ENCODE measurements at regions not wholly inside any gene's neighbourhood (a gene's known extent, or its start where the extent isn't known, plus 50 kb on each side); places are given as distances from the start of the nearest gene placed in this dataset.

DNA sequence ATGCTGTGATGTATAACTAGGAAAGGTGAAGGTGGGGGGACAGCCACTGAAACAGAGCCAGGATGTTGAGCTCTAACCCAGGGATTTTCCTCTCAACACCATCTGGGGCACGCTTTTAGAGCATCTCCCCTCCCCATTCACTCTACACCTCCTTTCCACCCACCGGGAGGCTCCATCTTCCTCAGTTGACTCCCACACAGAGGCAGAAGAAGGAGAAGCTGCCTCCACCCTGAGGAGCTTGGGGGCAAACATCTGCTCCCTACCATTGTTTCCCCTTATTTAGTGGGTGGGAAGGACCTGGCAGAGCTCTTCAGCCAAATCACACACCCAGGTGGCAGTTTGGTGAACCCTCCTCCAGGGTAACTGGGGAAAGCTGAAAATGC lies 50.0 kb upstream of the ADA2 start:
- H4K20me1 ChIP-seq (ENCODE audit: insufficient read depth, low read length) = no peaks in the 10 kb centered on the region
- no peak overlapping the region for H3K18ac ChIP-seq (ENCODE audit: low read depth, low read length)
- peaks cover 3% of the 10 kb centered on the region; the same call in 1 of the 2 replicates for H3K27me3 ChIP-seq (ENCODE audit: control insufficient read depth, insufficient read depth, low read length)
- H4K91ac ChIP-seq (ENCODE audit: insufficient read depth, low read depth, low read length) = no peak overlapping the region
- no CpG with 5 or more reads among the region's 2 CpGs for WGBS, 2 experiments (ENCODE audit: extremely low coverage in 2 of 2, insufficient read length in 1 of 2)
- BruUV-seq (replicated peaks) = no TSS peak
- no peak overlapping the region for H3K4me3 ChIP-seq (ENCODE audit: insufficient read depth, low read depth, low read length)
- H3K9ac ChIP-seq (ENCODE audit: low read depth, low read length) = no peak overlapping the region
- H2AFZ ChIP-seq (replicated peaks; ENCODE audit: low read length, poor library complexity) = no peak overlapping the region
- CTCF ChIA-PET = interaction anchor here (0.6 kb wide), 1 partner anchor 48 kb away, joined by 3 read pairs; no protein-coding TSS in a partner anchor
- no peaks in the 10 kb centered on the region for H3K9me3 ChIP-seq (ENCODE audit: control insufficient read depth, insufficient read depth, low read length)
- H3K56ac ChIP-seq (ENCODE audit: extremely low read depth, insufficient read depth, low read length) = no peak overlapping the region
- no peaks in the 10 kb centered on the region for H3K36me3 ChIP-seq (ENCODE audit: control insufficient read depth, insufficient read depth, low read length)
- no peak overlapping the region for H2AK5ac ChIP-seq (ENCODE audit: low read depth, low read length)
- ATAC-seq (ENCODE audit: low read depth) (no peak), DNase-seq (no peak)
- no peak overlapping the region for H2BK120ac ChIP-seq (ENCODE audit: low read depth, low read length)
- no peak overlapping the region for H3K23ac ChIP-seq (ENCODE audit: low read depth, low read length)
- no peaks in the 10 kb centered on the region for H3K9me1 ChIP-seq (ENCODE audit: insufficient read depth, low read length)
- H3K27ac ChIP-seq (ENCODE audit: insufficient read depth, low read length) = no peak overlapping the region
- POLR2A ChIA-PET (ENCODE audit: unreplicated experiment) = interaction anchor here (0.7 kb wide), 1 partner anchor 167 kb away, joined by 3 read pairs; no protein-coding TSS in a partner anchor
- H3K4me1 ChIP-seq (ENCODE audit: control insufficient read depth, insufficient read depth, low read length) = no peaks in the 10 kb centered on the region
- H2BK15ac ChIP-seq (ENCODE audit: low read depth, low read length) = no peak overlapping the region
- no peak overlapping the region for H4K8ac ChIP-seq (ENCODE audit: low read depth in 2 of 2, low read length in 2 of 2)
- intact Hi-C loops (cut with micrococcal nuclease) = no loop called here
- H4K5ac ChIP-seq (ENCODE audit: low read depth, low read length) = no peak overlapping the region
- no peak overlapping the region for H2BK20ac ChIP-seq (ENCODE audit: low read depth, low read length)
- TF ChIP-seq, protein P1, sequence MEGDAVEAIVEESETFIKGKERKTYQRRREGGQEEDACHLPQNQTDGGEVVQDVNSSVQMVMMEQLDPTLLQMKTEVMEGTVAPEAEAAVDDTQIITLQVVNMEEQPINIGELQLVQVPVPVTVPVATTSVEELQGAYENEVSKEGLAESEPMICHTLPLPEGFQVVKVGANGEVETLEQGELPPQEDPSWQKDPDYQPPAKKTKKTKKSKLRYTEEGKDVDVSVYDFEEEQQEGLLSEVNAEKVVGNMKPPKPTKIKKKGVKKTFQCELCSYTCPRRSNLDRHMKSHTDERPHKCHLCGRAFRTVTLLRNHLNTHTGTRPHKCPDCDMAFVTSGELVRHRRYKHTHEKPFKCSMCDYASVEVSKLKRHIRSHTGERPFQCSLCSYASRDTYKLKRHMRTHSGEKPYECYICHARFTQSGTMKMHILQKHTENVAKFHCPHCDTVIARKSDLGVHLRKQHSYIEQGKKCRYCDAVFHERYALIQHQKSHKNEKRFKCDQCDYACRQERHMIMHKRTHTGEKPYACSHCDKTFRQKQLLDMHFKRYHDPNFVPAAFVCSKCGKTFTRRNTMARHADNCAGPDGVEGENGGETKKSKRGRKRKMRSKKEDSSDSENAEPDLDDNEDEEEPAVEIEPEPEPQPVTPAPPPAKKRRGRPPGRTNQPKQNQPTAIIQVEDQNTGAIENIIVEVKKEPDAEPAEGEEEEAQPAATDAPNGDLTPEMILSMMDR (conservative IDR thresholded peaks at IDR 0.05; ENCODE audit: low read depth, low read length) = no peak
- no peak for TF ChIP-seq SMC3 (IDR thresholded peaks at IDR 0.05; ENCODE audit: low read depth, low read length)
- no peak for TF ChIP-seq RFX5 (IDR thresholded peaks at IDR 0.05; ENCODE audit: low read depth, low read length)
- no peak for TF ChIP-seq MXI1 (IDR thresholded peaks at IDR 0.05; ENCODE audit: borderline replicate concordance, low read depth, low read length)
- TF ChIP-seq, protein P2, sequence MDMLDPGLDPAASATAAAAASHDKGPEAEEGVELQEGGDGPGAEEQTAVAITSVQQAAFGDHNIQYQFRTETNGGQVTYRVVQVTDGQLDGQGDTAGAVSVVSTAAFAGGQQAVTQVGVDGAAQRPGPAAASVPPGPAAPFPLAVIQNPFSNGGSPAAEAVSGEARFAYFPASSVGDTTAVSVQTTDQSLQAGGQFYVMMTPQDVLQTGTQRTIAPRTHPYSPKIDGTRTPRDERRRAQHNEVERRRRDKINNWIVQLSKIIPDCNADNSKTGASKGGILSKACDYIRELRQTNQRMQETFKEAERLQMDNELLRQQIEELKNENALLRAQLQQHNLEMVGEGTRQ (IDR thresholded peaks at IDR 0.05; ENCODE audit: low read depth, low read length) = no peak
- TF ChIP-seq, protein P3, sequence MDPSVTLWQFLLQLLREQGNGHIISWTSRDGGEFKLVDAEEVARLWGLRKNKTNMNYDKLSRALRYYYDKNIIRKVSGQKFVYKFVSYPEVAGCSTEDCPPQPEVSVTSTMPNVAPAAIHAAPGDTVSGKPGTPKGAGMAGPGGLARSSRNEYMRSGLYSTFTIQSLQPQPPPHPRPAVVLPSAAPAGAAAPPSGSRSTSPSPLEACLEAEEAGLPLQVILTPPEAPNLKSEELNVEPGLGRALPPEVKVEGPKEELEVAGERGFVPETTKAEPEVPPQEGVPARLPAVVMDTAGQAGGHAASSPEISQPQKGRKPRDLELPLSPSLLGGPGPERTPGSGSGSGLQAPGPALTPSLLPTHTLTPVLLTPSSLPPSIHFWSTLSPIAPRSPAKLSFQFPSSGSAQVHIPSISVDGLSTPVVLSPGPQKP (IDR thresholded peaks at IDR 0.05; ENCODE audit: borderline replicate concordance, low read depth, low read length) = no peak
- TF ChIP-seq CHD1 (IDR thresholded peaks at IDR 0.05; ENCODE audit: low read depth, low read length) = no peak
- TF ChIP-seq FOS (IDR thresholded peaks at IDR 0.05; ENCODE audit: low read depth, low read length) = no peak
- no peak for TF ChIP-seq RAD21 (IDR thresholded peaks at IDR 0.05; ENCODE audit: low read length)
- no peak for TF ChIP-seq MAFK (IDR thresholded peaks at IDR 0.05; ENCODE audit: low read depth, low read length)
- no peak for TF ChIP-seq POLR2A (IDR thresholded peaks at IDR 0.05; ENCODE audit: low read depth, low read length)
- TF ChIP-seq RCOR1 (IDR thresholded peaks at IDR 0.05; ENCODE audit: insufficient replicate concordance, low read length) = no peak
- TF ChIP-seq BHLHE40 (IDR thresholded peaks at IDR 0.05; ENCODE audit: low read depth, low read length) = no peak
- TF ChIP-seq CEBPB (IDR thresholded peaks at IDR 0.05; ENCODE audit: low read depth, low read length) = no peak
- TF ChIP-seq NFE2L2 (IDR thresholded peaks at IDR 0.05; ENCODE audit: low read depth, low read length) = no peak
- TF ChIP-seq MAZ (IDR thresholded peaks at IDR 0.05; ENCODE audit: borderline replicate concordance, low read depth, low read length) = no peak
- in situ Hi-C loops (cut with MboI; ENCODE audit: low sequenced_read_pairs) = no loop called here
- no peak overlapping the region for H2BK5ac ChIP-seq (ENCODE audit: low read depth, low read length, poor library complexity, severe bottlenecking)
- H3K79me1 ChIP-seq (ENCODE audit: low read depth in 1 of 2, low read length in 2 of 2) = no peaks in the 10 kb centered on the region
- no peak overlapping the region for H3K4ac ChIP-seq (ENCODE audit: low read depth, low read length)
- H3K4me2 ChIP-seq (ENCODE audit: low read depth, low read length) = no peak overlapping the region
- dilution Hi-C loops (cut with HindIII; ENCODE audit: low sequenced_read_pairs, unreplicated experiment) = no loop called here
- no peak overlapping the region for H2AK9ac ChIP-seq (replicated peaks; ENCODE audit: low read depth, low read length, poor library complexity)
- no peak overlapping the region for H3K14ac ChIP-seq (replicated peaks; ENCODE audit: low read depth, low read length)

Measured in IMR-90 (cell line).